Putamen (tissue), 1 donor: ENCODE measurements at regions not wholly inside any gene's neighbourhood (a gene's known extent, or its start where the extent isn't known, plus 50 kb on each side); places are given as distances from the start of the nearest gene placed in this dataset.
A peak's percentile ranks its signal among the peaks of the same experiment; 100 is the strongest.
"Not testable (repeated sequence)": the region's sequence is repeated elsewhere in the genome, so short reads cannot be mapped to it uniquely, and the experiment has no call there.

Experiments
- DNase-seq: peaks from one replicate; pipeline ENCODE4 v3.0.0-alpha.2; 2016; ENCODE audit warnings: low spot score

GRCh38 chr16:9343276-9343675, 251.8 kb downstream of the HAPSTR1 start:
- DNase-seq, result no peak

DNA sequence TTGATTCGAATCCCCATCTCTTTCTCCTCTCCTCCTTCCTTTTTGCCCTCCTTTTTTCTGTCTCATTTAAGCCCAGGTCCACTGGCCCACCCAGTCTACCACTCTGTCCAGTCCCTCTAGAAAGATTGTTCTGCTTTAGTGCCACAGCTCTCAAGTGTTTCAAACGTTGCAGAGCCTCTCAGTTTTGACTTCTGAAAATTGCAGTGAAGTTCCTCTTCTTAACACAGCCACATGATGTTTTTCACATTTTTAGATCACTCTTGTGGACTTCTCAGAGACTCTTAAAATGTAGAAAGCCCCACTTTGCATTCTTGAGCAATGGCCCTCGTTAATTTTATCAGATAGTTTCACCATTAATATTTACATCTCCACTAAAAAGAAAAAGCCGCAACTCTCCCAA, 253.1 kb downstream of the HAPSTR1 start:
- DNase-seq, result no peak

GRCh38 chr16:9345046-9345445, 253.6 kb downstream of the HAPSTR1 start:
- DNase-seq, result no peak

GRCh38 chr16:9345880-9346279, 254.4 kb downstream of the HAPSTR1 start:
- DNase-seq, result no peak

GRCh38 chr16:9348912-9349311, 257.5 kb downstream of the HAPSTR1 start:
- DNase-seq, result no peak

GRCh38 chr16:9349373-9349960, 258.0 kb downstream of the HAPSTR1 start:
- DNase-seq, result not testable (repeated sequence)

GRCh38 chr16:9350119-9350799, 258.8 kb downstream of the HAPSTR1 start:
- DNase-seq, result not testable (repeated sequence)

GRCh38 chr16:9351440-9351839, 260.0 kb downstream of the HAPSTR1 start:
- DNase-seq, result no peak

DNA sequence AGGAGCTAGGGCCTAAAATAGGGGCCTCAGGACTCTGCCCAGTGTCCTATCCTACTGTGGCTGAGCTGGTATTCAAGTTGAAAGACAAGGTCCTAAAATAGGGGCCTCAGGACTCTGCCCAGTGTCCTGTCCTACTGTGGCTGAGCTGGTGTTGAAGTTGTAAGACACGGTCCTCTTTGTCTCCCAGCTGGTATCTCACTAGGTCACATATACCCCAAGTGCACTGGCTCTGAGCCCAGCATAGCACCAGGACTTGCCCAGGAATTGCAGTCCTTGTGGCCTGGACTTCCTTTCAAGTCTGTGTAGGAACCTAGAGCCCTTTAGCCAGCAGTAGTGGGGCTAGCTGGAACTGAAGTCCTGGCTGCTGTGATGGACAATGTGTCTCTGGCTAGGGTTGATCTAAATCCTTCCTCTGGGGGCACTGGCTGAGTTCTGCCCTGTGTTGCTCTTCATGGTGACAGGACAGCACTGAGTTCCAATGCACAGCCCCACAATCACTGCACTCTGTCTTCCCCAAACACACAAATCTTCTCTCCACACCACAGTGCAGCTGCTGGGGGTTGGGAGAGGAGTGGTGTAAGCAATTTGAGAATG, 260.5 kb downstream of the HAPSTR1 start:
- no peak for DNase-seq

DNA sequence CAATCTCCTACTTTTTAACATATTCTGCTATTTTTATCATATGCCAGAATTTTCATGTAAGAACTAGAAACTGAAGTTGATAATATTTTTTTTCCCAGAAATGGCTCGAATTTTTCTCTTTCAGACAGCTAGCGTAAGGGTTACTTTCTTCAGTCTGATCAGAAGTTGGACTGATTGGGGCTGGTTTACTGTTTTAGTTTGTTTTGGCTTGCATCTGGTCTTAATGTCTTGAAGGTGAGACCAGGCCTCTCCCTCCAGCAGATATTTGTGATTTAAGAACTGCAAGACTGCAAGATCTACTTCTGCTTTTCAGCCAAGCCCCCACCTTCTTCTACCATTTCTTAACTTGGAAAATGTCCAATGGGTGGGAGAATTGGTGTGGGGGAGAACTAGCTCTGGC, 266.4 kb downstream of the HAPSTR1 start:
- DNase-seq, result no peak

DNA sequence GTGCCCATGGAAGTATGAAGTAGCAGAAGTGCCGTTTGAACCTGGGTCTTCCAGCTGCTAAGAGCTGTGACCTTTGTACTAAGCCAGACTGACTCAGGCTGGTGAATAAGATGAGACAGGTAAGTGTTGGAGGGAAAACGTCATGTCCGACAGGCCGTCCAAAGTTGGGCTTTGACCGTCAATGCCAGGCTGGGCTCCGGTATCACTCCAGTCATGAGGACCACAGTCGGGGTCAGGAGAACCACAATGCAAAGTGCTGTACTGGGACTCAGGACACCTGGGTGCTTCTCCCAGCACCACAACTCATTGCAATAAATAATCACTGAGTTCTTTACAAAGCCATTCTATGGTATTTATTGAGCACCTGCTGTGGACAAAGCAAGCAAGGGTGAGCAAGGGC, 268.6 kb downstream of the HAPSTR1 start:
- DNase-seq, result no peak

DNA sequence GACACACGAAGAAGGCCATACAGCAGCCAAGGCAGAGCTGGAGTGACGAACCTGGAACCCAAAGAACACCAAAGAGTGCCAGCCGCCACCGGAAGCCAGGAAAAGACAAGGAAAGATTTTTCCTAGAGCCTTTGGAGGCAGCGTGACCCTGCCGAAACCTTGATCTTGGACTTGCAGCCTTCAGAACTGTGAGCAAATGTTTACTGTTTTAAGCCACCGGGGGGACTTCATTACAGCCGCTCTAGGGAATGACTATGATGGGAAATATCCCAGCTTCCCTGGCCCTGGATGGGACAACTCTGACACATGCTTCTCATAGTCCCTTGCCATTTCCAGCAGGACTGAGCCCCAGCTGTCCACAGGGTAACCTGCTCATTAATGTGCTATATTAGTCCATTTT, 270.6 kb downstream of the HAPSTR1 start:
- DNase-seq, result no peak

- DNase-seq, result no peak
These were observed 271.2 kb downstream of the HAPSTR1 start for GRCh38 chr16:9362604-9363003.

- DNase-seq, result no peak
These were observed 272.1 kb downstream of the HAPSTR1 start for GRCh38 chr16:9363520-9363919.

GRCh38 chr16:9364721-9365369, 273.4 kb downstream of the HAPSTR1 start:
- no peak for DNase-seq

DNA sequence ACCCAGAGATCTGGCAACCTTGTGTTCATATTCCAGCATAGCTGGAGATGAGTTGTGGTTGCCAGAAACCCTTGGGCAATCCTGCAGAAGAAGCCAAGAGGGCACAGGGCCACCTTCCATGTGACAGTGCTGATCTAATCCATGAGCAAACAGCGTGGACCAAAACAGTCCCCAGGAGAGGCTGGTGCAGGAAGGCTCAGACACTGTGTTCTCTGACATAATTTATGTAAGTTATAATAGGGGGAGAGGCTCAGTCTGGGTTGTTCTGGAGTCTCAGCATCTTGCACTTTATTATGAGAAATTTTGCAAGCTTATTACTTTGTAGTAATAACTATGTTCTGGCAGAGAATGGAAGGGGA, 273.9 kb downstream of the HAPSTR1 start:
- DNase-seq, result peak; percentile 93

DNA sequence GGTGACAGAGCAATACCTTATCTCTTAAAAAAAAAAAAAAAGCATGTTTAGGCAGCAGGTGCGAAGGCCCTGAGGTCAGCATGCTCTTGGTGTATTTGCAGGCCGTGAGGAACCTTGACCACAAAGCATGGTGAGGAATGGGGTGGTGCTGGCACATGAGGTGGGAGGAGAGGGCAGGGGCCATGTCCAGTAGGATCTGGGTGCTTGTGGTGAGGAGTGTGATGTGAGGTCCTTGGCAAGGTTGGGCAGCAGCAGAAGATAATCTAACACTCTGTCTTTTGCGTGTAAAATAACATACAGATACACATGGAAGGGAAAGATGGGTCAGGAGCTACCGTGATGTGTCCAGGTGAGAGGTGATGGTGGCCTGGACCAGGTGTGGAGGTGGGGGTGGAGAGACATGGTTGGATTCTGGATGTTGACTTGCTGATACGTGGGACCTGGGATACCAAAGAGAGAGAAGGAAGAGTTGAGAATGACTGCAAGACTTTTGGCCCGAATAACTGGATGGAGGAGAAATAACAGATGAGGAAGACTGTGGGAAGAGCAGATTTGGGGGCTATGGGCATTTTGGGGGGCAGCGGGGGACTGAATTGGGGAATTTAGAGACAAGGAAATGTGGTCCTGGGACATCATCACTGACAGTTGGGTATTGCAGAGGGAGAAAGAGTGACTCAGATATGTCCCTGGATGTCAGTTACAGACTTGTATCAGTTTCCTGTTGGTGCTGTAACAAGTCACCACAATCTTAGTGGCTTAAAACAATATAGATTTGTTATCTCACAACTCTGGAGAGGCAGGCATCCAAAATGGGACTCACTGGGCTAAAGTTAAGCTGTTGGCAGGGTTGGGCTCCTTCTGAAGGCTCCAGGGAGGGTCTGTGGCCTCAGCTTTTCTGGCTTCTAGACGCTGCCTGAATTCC, 274.9 kb downstream of the HAPSTR1 start:
- no peak for DNase-seq

DNA sequence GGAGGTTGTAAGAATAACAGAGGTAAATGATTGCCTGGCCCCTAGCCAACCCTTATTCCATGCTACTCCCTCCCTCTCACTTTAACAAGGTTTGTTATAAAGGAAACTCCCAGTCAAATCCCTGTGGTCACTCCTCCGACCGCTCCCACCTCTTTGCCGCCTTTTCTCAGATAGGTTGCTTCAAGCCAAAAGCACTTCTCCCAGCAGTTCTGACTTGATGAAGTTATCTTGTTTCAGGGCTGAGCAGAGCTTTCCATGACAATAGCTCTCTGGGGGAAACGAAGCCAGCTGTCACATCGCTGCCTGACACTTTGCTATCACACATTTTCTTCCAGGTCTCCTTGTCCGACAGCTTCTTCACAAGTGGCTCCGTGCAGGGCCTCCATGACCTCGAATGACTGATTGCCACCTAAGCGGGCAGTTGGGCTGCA, 278.6 kb downstream of the HAPSTR1 start:
- DNase-seq, result no peak

DNA sequence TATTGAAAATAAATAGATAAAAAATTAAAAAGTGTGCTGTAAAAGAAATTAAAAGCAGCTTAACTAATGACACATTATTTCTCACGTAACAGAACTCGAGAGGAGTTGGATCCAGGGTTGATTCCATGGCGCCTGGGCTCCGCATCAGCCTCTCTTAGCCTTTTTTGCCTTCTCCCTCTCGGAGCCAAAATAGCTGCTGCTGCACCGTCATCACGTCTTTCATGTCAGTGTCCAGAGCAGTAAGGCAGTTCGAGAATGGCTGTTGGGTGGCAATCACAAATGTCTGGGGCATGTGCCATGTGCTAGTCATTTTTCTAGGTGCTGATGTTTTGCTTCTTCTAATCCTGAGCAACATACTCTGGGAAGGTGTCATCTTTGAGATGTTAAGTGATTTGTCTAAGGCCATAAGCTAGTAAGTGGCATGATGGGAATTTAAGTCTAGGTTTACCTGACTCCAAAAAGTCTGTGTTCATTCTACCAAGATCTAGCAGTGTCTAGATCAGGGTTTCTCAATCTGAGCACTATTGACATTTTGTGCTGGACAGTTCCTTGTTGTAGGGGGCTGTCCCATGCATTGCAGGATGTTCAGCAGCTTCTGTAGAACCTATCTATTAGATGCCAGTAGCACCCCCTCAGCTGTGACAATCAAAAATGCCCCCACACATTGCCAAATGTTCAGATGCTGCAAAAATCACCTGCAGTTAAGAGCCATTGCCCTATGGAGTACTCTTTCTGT, 280.4 kb downstream of the HAPSTR1 start:
- no peak for DNase-seq

- peak; percentile 50 for DNase-seq
These were observed 281.8 kb downstream of the HAPSTR1 start for GRCh38 chr16:9372934-9373890.
